ENCODE measurements at regions not wholly inside any gene's neighbourhood (a gene's known extent, or its start where the extent isn't known, plus 50 kb on each side); places are given as distances from the start of the nearest gene placed in this dataset.

GRCh38 chr9:130766927-130767307 lies 68.1 kb upstream of the ABL1 start:
- TF ChIP-seq EZH2 (IDR thresholded peaks at IDR 0.05; ENCODE audit: insufficient read depth, poor library complexity, severe bottlenecking) (no peak), EZH2phosphoT487 (IDR thresholded peaks at IDR 0.05; ENCODE audit: insufficient read depth, low read depth) (no peak)

Measured in GM23248 (cell line).